ENCODE measurements at regions not wholly inside any gene's neighbourhood (a gene's known extent, or its start where the extent isn't known, plus 50 kb on each side); places are given as distances from the start of the nearest gene placed in this dataset.
A peak's percentile ranks its signal among the peaks of the same experiment; 100 is the strongest.
"Not testable (repeated sequence)": the region's sequence is repeated elsewhere in the genome, so short reads cannot be mapped to it uniquely, and the experiment has no call there.

GRCh38 chr2:7094231-7094741 lies 177.1 kb downstream of the RNF144A start:
- DNase-seq: no peak

- no peak for DNase-seq
Observed at GRCh38 chr2:7096726-7097352, 179.6 kb downstream of the RNF144A start.

DNA sequence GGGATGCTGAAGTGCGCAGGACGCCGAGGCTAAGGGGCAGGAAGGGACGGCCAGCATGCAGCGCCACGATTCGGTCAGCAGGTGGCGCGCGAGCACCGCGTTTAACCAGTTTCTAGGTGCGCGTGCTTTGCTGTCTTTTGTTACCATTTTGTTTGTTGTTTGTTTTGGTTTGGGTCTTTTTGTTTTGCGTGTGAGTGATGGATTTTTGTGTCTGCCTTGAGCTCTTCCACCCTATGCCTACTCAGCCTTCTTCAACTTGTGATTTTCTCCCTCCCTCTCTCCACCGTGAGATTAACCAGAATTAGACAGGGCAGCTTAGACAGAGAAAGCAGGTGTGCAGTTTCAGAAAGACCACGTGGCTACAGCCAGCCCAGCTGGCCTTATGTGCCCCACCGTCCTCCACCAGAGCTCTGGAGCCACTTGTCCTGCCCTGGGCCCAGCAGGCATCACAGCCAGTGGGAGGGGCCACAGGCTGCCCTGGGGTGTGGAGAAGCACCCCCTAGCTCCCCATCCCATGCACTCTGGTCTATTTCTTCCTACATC lies 180.2 kb downstream of the RNF144A start:
- DNase-seq: peak; percentile 74 to 80

GRCh38 chr2:7098816-7099215 lies 181.6 kb downstream of the RNF144A start:
- no peak for DNase-seq

DNA sequence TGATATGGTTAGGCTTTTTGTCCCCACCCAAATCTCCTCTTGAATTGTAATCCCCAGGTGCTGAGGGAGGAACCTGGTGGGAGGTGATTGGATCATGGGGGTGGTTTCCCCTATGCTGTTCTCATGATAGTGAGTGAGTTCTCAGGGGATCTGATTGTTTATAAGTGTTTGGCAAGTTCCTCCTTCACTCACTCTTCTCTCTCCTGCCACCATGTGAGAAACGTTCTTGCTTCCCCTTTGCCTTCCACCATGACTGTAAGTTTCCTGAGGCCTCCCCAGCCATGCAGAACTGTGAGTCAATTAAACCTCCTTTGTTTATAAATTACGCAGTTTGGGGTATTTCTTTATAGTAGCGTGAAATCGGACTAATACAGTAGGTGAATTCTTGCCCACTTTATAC lies 182.5 kb downstream of the RNF144A start:
- not testable (repeated sequence) for DNase-seq

DNA sequence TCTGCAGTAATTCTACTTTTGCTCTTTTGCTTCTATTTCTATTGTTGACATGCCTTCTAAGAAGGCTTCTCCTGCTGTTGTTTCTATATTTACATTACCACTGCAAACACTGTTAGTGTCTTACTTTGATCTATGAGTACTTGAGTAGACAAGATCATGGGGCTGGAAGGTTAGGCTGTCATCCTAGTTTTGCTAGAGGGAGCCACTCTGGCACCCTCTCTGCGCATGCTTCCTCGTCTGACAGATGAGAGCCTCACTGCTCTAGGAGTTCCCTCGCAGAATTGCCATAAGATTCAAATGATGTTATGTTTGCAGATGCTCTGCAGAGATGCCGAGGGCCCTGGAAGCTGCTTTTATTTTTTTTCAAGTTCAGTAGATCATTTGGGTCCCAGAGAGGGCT lies 185.6 kb downstream of the RNF144A start:
- DNase-seq: no peak

GRCh38 chr2:7108792-7109532 lies 191.8 kb downstream of the RNF144A start:
- no peak for DNase-seq

DNA sequence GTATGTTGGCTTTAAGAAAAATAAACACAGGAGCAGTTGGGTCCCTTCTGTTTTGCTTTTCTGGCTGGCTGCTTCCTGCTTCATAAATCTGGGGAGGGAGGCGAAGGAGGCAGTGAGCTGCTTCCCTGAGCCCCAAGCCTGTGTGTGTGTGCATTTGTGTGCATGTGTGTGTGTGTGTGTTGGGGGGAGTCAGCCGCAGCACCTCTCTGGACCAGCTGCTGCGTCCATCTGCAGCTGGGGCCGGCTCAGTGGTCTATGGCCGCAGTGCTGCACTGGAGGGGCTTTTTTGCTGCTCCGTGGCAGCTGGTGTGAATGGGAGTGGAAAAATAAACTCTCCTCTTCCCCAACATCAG lies 192.3 kb downstream of the RNF144A start:
- DNase-seq: no peak

DNA sequence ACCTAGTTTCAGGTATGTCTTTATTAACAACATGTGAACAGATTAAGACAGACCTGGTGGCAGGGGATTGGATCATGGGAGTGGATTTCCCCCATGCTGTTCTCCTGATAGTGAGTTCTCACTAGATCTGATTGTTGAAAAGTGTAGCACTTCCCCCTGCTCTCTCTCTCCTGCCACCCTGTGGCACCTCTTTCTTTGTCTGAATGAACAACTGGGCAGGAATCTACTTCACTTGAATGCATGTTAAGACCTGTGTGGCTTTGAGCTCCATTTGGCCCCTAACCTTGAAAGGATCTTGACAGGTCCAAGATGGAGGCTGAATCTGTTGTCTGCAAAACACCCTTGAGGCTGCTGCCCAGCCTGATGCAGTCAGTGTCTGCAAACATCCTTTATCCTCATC lies 194.4 kb downstream of the RNF144A start:
- DNase-seq: no peak

- DNase-seq: no peak
Observed at GRCh38 chr2:7115364-7115763, 198.2 kb downstream of the RNF144A start.

DNA sequence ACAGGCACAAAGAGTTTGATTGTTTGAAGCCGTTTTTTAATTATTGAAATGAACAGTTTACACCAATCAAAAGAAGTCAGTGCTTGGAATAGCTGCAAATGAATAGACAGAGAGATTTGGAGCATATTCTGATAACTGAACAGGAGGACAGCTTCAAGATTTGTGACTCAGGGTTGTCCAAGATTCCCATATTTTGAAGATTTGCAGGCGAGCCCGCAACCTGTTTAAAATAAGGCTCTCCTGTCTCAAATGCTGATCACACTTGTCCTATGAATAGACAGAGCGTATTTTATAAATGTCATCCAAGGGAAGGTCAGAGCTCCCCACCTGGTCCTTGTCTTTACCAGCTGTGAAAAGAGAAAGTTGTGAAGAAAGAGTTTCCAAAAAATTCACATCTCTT lies 198.7 kb downstream of the RNF144A start:
- DNase-seq: no peak

DNA sequence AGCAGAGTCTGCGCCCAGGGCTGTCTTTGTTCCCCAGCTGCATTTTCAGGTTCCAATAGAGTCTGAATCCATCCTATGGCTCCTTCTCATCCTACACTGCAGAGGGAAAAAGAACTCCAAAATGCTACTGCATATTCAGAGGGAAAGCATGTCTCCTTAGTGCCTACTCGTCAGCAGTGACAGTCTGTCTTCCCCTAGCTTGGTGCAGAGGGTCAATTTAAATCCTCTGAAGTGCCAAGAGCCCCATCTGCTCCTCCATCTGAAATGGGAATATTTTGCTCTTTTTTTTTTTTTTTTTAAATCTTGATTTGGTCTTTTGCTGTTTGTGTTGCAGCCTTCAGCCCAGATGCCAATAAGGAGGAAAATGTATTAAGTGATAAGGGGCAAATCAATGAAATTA lies 199.3 kb downstream of the RNF144A start:
- no peak for DNase-seq

DNA sequence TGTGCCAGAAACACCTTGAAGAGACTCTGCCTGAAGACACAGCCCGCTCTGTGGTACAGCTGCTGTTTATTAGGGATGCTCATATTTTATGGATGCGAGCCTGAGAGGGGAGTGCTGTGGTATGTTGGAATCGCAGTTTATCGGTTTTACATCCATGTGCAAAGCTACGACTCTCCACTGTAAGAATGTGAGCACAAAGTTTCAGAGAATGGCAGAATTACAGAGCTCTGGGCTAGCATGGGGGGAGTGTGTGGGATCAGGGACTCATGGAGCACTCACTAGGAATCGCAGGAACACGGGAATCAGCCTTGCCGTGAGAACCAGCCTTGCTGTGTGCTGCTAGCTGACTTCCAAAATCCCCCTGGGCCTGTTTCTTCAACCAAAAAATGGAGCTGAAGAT lies 199.9 kb downstream of the RNF144A start:
- DNase-seq: no peak

GRCh38 chr2:7118606-7119131 lies 201.5 kb downstream of the RNF144A start:
- DNase-seq: no peak

GRCh38 chr2:7119132-7119835 lies 202.1 kb downstream of the RNF144A start:
- peak in 1 of 2 experiments; percentile 26 for DNase-seq

DNA sequence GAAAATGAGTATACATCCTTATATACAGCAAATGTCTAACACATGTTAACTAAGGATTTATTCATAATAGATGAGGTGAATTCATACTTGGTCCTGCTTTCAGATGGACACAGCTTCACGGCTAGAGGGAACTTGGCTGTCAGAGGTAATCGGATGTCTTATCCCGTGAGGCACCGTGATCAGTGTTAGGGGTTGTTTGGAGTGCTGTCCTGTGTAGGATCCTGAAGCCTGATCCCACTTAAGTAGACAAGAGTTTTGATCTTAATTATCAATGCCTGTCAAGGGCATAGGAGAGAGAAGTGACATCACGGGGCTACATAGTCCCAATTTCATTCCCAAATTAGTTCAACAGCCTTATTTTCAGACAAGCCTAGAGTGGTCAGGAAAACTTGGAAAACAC lies 204.6 kb downstream of the RNF144A start:
- no peak for DNase-seq

DNA sequence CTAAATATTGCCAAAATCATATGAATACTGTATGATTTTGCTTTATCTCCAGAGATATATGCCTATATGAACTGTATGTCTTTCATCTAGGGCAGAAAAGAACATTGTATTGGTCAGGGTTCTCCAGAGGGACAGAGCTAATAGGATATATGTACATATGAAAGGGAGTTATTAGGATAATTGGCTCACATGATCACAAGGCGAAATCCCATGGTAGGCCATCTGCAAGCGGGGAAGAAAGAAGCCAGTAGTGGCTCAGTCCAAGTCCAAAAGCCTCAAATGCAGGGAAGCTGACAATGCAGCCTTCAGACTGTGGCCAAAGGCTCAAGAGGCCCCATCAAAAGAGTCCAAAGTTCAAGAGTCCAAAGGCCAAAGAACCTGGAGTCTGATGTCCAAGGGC lies 209.9 kb downstream of the RNF144A start:
- DNase-seq: no peak

DNA sequence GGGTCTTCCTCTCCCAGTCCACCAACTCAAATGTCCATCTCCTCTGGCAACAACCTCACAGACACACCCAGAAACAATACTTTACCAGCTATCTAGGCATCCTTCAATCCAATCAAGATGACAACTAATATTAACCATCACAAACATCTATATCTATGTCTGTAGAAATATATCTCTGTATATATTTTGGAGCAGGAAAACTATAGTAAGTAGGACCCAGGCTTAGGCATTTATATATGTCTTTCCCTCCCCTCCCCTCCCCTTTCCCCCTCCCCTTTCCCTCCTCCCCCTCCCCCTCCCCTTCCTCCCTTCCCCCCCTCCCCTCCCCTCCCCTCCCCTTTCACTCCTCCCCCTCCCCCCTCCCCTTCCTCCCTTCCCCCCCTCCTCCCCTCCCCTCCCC lies 210.5 kb downstream of the RNF144A start:
- DNase-seq: no peak

- no peak for DNase-seq
Observed at GRCh38 chr2:7131261-7131660, 214.0 kb downstream of the RNF144A start.

GRCh38 chr2:7132753-7133152 lies 215.5 kb downstream of the RNF144A start:
- no peak for DNase-seq

DNA sequence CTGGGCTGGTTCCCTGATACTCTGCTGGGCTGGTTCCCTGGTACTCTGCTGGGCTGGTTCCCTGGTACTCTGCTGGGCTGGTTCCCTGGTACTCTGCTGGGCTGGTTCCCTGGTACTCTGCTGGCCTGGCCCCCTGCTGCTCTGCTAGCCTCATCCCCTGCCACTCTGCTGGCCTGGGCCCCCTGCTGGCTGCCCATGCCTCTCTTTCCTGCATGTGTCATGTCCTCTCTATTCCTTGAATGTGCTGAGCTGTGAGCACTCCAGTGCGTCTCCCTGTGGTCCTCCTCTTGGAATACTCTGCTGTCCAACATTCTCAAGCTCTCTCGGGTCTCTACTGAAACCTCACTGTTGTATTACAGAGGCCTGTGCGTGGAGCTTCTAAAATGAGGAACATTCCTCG lies 216.3 kb downstream of the RNF144A start:
- no peak for DNase-seq

GRCh38 chr2:7140306-7140705 lies 223.1 kb downstream of the RNF144A start:
- DNase-seq: no peak

DNA sequence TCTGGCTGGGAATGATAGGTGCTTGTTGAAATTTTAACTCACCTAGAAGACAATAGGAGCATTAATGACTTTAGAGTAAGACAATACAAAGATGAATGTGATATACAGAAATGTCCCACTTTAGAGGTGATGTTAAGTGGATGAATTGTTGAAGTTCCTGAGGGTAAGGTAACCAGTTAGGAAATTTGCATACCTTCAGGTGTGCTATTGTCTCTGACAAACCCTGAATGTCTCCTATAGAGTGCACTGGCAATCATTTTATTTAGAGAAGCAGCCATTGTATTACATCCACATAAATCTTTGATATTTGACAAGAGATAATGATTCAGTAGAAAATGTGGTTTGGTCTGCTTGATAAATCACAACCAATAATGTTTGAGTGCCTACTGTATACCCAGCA lies 228.5 kb downstream of the RNF144A start:
- DNase-seq: no peak

- no peak for DNase-seq
Observed at GRCh38 chr2:7146151-7146550, 228.9 kb downstream of the RNF144A start.

All from activated CD4-positive, alpha-beta T cell treated with anti-CD3 and anti-CD28 coated beads, Interleukin-2, amount 50 U/mL, for 48 hours (primary cell).